MM.1S (cell line): ENCODE measurements at regions not wholly inside any gene's neighbourhood (a gene's known extent, or its start where the extent isn't known, plus 50 kb on each side); places are given as distances from the start of the nearest gene placed in this dataset.
"Not testable (repeated sequence)": the region's sequence is repeated elsewhere in the genome, so short reads cannot be mapped to it uniquely, and the experiment has no call there.

Source experiments
- DNase-seq: peaks from one replicate; pipeline ENCODE4 v3.0.0-alpha.2; 2015
- H2AFZ ChIP-seq: fragments of 300-600 bp; sonication (generic); 2 replicates; pipeline ENCODE4 v1.6.0; 2016; ENCODE audit warnings: antibody characterized with exemption, low read length
- H3F3A ChIP-seq: fragments of 300-600 bp; sonication (generic); 2 replicates; pipeline ENCODE4 v1.6.1; 2016; ENCODE audit warnings: mild to moderate bottlenecking, antibody characterized with exemption, low read length, moderate library complexity, mixed read lengths; ENCODE audit not compliant: insufficient read depth
- H3K27ac ChIP-seq: fragments of 300-600 bp; sonication (generic); 2 replicates; pipeline ENCODE4 v1.5.1; 2016; ENCODE audit warnings: mild to moderate bottlenecking, low read length
- H3K27me3 ChIP-seq: fragments of 300-600 bp; sonication (generic); replicated peaks from 2 replicates; pipeline ENCODE4 v1.6.0; 2016; ENCODE audit warnings: low read length; ENCODE audit not compliant: insufficient read depth
- H3K36me3 ChIP-seq: fragments of 300-600 bp; sonication (generic); replicated peaks from 2 replicates; pipeline ENCODE4 v1.6.1; 2016; ENCODE audit warnings: mild to moderate bottlenecking, low read length, mixed read lengths; ENCODE audit not compliant: insufficient read depth
- H3K4me1 ChIP-seq: fragments of 300-600 bp; sonication (generic); 2 replicates; pipeline ENCODE4 v1.6.1; 2016; ENCODE audit warnings: low read length, mixed read lengths
- H3K4me2 ChIP-seq: fragments of 300-600 bp; sonication (generic); 2 replicates; pipeline ENCODE4 v1.6.0; 2016; ENCODE audit warnings: low read depth, low read length
- H3K4me3 ChIP-seq: fragments of 300-600 bp; sonication (generic); 2 replicates; pipeline ENCODE4 v1.5.1; 2016; ENCODE audit warnings: low read length, mixed read lengths
- H3K79me2 ChIP-seq: fragments of 300-600 bp; sonication (generic); 2 replicates; pipeline ENCODE4 v1.6.1; 2016; ENCODE audit warnings: mixed run types, low read length, mixed read lengths
- H3K9ac ChIP-seq: fragments of 300-600 bp; sonication (generic); 2 replicates; pipeline ENCODE4 v1.6.1; 2016; ENCODE audit warnings: low read length, mixed read lengths
- H3K9me2 ChIP-seq: fragments of 300-600 bp; sonication (generic); replicated peaks from 2 replicates; pipeline ENCODE4 v1.6.1; 2016; ENCODE audit warnings: mild to moderate bottlenecking, low read length, mixed read lengths; ENCODE audit not compliant: insufficient read depth
- H3K9me3 ChIP-seq: fragments of 300-600 bp; sonication (generic); replicated peaks from 2 replicates; pipeline ENCODE4 v1.6.1; 2016; ENCODE audit warnings: mild to moderate bottlenecking, low read length, mixed read lengths; ENCODE audit not compliant: insufficient read depth
- H4K20me1 ChIP-seq: fragments of 300-600 bp; sonication (generic); 2 replicates; pipeline ENCODE4 v1.6.1; 2016; ENCODE audit warnings: mild to moderate bottlenecking, low read length, moderate library complexity, mixed read lengths; ENCODE audit not compliant: insufficient read depth
- CTCF ChIP-seq: fragments of 300-600 bp; sonication (generic); IDR thresholded peaks from 2 replicates; pipeline ENCODE4 v1.5.1; 2016; ENCODE audit warnings: antibody characterized with exemption, low read length, mixed read lengths
- EZH2 ChIP-seq: fragments of 300-600 bp; sonication (generic); optimal IDR thresholded peaks from 2 replicates; pipeline ENCODE3; 2017; ENCODE audit warnings: low read depth, mild to moderate bottlenecking, antibody characterized with exemption, low read length, mixed read lengths
- EZH2phosphoT487 ChIP-seq: fragments of 300-600 bp; sonication (generic); IDR thresholded peaks from 2 replicates; pipeline ENCODE4 v1.6.1; 2018; ENCODE audit warnings: antibody characterized with exemption, low read length

GRCh38 chr9:86613943-86614342 lies 259.7 kb upstream of the TUT7 start:
- Histone ChIP-seq H3K27ac (no peak overlapping the region), H3K36me3 (no peaks in the 10 kb centered on the region)

GRCh38 chr9:86611534-86611933 lies 257.3 kb upstream of the TUT7 start:
- not testable (repeated sequence) for H3F3A ChIP-seq, H3K4me2 ChIP-seq, H3K9ac ChIP-seq, H3K36me3 ChIP-seq, H3K4me3 ChIP-seq, H3K4me1 ChIP-seq, DNase-seq, H3K9me3 ChIP-seq, H2AFZ ChIP-seq, H3K27ac ChIP-seq, H4K20me1 ChIP-seq, H3K9me2 ChIP-seq, H3K79me2 ChIP-seq, H3K27me3 ChIP-seq

More at GRCh38 chr9:86613943-86614342, 259.7 kb upstream of the TUT7 start:
- no peak for DNase-seq
- Histone ChIP-seq H3K4me3 (no peak overlapping the region), H3K79me2 (no peaks in the 10 kb centered on the region), H3F3A (no peaks in the 10 kb centered on the region), H3K27me3 (no peaks in the 10 kb centered on the region), H2AFZ (no peak overlapping the region), H3K9ac (no peak overlapping the region), H4K20me1 (no peaks in the 10 kb centered on the region), H3K9me3 (no peaks in the 10 kb centered on the region), H3K9me2 (no peaks in the 10 kb centered on the region), H3K4me2 (no peak overlapping the region), H3K4me1 (no peaks in the 10 kb centered on the region)
- no peak for TF ChIP-seq EZH2phosphoT487

- no peaks in the 10 kb centered on the region for H3K79me2 ChIP-seq
- no peak overlapping the region for H3K9ac ChIP-seq
- no peak overlapping the region for H3K4me2 ChIP-seq
- TF ChIP-seq EZH2, result no peak
- no peak for TF ChIP-seq CTCF
- no peak for TF ChIP-seq EZH2phosphoT487
- no peaks in the 10 kb centered on the region for H3K9me3 ChIP-seq
- H3F3A ChIP-seq, result no peaks in the 10 kb centered on the region
- no peaks in the 10 kb centered on the region for H3K9me2 ChIP-seq
- H3K4me1 ChIP-seq, result no peaks in the 10 kb centered on the region
- no peak overlapping the region for H3K4me3 ChIP-seq
- H3K27ac ChIP-seq, result no peak overlapping the region
- H3K27me3 ChIP-seq, result no peaks in the 10 kb centered on the region
- no peaks in the 10 kb centered on the region for H3K36me3 ChIP-seq
- H2AFZ ChIP-seq, result no peak overlapping the region
- no peaks in the 10 kb centered on the region for H4K20me1 ChIP-seq
- DNase-seq, result no peak
Observed at GRCh38 chr9:86605303-86605702, 251.1 kb upstream of the TUT7 start.

GRCh38 chr9:86604741-86605140 lies 250.5 kb upstream of the TUT7 start:
- Histone ChIP-seq H4K20me1 (no peaks in the 10 kb centered on the region), H3F3A (no peaks in the 10 kb centered on the region), H3K4me3 (no peak overlapping the region), H3K36me3 (no peaks in the 10 kb centered on the region), H3K27me3 (no peaks in the 10 kb centered on the region), H3K4me1 (no peaks in the 10 kb centered on the region), H3K27ac (no peak overlapping the region), H2AFZ (no peak overlapping the region), H3K9ac (no peak overlapping the region), H3K4me2 (no peak overlapping the region), H3K9me2 (no peaks in the 10 kb centered on the region), H3K9me3 (no peaks in the 10 kb centered on the region), H3K79me2 (no peaks in the 10 kb centered on the region)
- TF ChIP-seq EZH2 (no peak), CTCF (no peak), EZH2phosphoT487 (no peak)
- no peak for DNase-seq
